Activated B cell treated with CpG ODN at 0.5 μM for 24 hours (primary cell): ENCODE measurements at regions not wholly inside any gene's neighbourhood (a gene's known extent, or its start where the extent isn't known, plus 50 kb on each side); places are given as distances from the start of the nearest gene placed in this dataset.

ENCODE experiments used
- ATAC-seq: fragments of 200-7000 bp; cut with Tn5 transposase; one replicate; pipeline ENCODE4 v1.10.0; 2021; ENCODE audit warnings: low read depth, mild to moderate bottlenecking, moderate library complexity
- CTCF ChIA-PET: fragments of 350-600 bp; sonication (Branson Sonifier 250); formaldehyde crosslinking; loops from one replicate; lab custom pipeline; 2021; ENCODE audit warnings: antibody characterized with exemption; lab: Charles Lee
- POLR2A ChIA-PET: fragments of 350-600 bp; sonication (Branson Sonifier 250); formaldehyde crosslinking; loops from one replicate; lab custom pipeline; 2021; ENCODE audit warnings: antibody characterized with exemption; lab: Charles Lee
- DNase-seq: peaks from one replicate; pipeline ENCODE4 v3.0.0; 2022
- H3K27ac Mint-ChIP-seq: one replicate; pipeline ENCODE4 v1.8.0; 2020; ENCODE audit warnings: mixed read lengths
- H3K27me3 Mint-ChIP-seq: one replicate; pipeline ENCODE4 v1.8.0; 2021; ENCODE audit warnings: mixed read lengths
- H3K36me3 Mint-ChIP-seq: one replicate; pipeline ENCODE4 v1.8.0; 2021; ENCODE audit warnings: low read depth, mixed read lengths
- H3K4me1 Mint-ChIP-seq: one replicate; pipeline ENCODE4 v1.8.0; 2021; ENCODE audit warnings: mixed read lengths
- H3K4me3 Mint-ChIP-seq: one replicate; pipeline ENCODE4 v1.8.0; 2020; ENCODE audit warnings: mild to moderate bottlenecking, mixed read lengths
- H3K9me3 Mint-ChIP-seq: one replicate; pipeline ENCODE4 v1.8.0; 2020; ENCODE audit warnings: mixed read lengths
- CTCF ChIP-seq: fragments of 200-600 bp; IDR thresholded peaks from one replicate; pipeline ENCODE4 v1.8.0; 2022; ENCODE audit warnings: antibody characterized with exemption, mild to moderate bottlenecking
- intact Hi-C: fragments of 100-400 bp; cut with micrococcal nuclease; formaldehyde crosslinking; loops from one replicate; pipeline ENCODE4 v1.15.1; 2024

GRCh38 chr9:129411501-129412175 lies 209.3 kb downstream of the C9orf50 start:
- ATAC-seq (no peak), DNase-seq (no peak)
- no peak for TF ChIP-seq CTCF
- POLR2A ChIA-PET: interaction anchor here (0.8 to 4.3 kb wide), 4 partner anchors 28 to 91 kb away, joined by 4 to 30 read pairs (median 12); no protein-coding TSS in a partner anchor
- H3K4me1 Mint-ChIP-seq: peaks cover 14% of the 10 kb centered on the region
- CTCF ChIA-PET: no interaction called here
- no peaks in the 10 kb centered on the region for H3K27me3 Mint-ChIP-seq
- peaks cover 5% of the 10 kb centered on the region for H3K9me3 Mint-ChIP-seq
- H3K27ac Mint-ChIP-seq: no peak overlapping the region
- intact Hi-C loops: loop anchor here (5.0 to 10.0 kb wide), 3 partner anchors 89 to 237 kb away; partner anchors contain the start of gene IER5L
- H3K36me3 Mint-ChIP-seq: no peaks in the 10 kb centered on the region
- no peak overlapping the region for H3K4me3 Mint-ChIP-seq

GRCh38 chr9:129410226-129410625 lies 210.7 kb downstream of the C9orf50 start:
- intact Hi-C loops: loop anchor here (5.0 to 10.0 kb wide), 3 partner anchors 88 to 235 kb away; partner anchors contain the start of gene IER5L
- TF ChIP-seq CTCF: no peak
- Mint-ChIP-seq H3K27ac (no peak overlapping the region), H3K27me3 (no peaks in the 10 kb centered on the region), H3K4me3 (no peak overlapping the region), H3K9me3 (peaks cover 5% of the 10 kb centered on the region), H3K4me1 (peaks cover 17% of the 10 kb centered on the region), H3K36me3 (no peaks in the 10 kb centered on the region)
- ChIA-PET POLR2A (no interaction called here), CTCF (no interaction called here)
- ATAC-seq (no peak), DNase-seq (no peak)

- no peak for DNase-seq
- ChIA-PET CTCF (no interaction called here), POLR2A (no interaction called here)
These were observed 212.2 kb downstream of the C9orf50 start for GRCh38 chr9:129408535-129409215.

GRCh38 chr9:129407905-129408452 lies 212.9 kb downstream of the C9orf50 start:
- peaks cover 5% of the 10 kb centered on the region for H3K9me3 Mint-ChIP-seq
- H3K27ac Mint-ChIP-seq: no peak overlapping the region
- POLR2A ChIA-PET: no interaction called here
- intact Hi-C loops: no loop called here
- H3K4me1 Mint-ChIP-seq: peaks cover 11% of the 10 kb centered on the region
- H3K27me3 Mint-ChIP-seq: peaks cover 2% of the 10 kb centered on the region
- CTCF ChIA-PET: no interaction called here
- H3K36me3 Mint-ChIP-seq: no peaks in the 10 kb centered on the region
- no peak for ATAC-seq
- TF ChIP-seq CTCF: no peak
- no peak for DNase-seq
- H3K4me3 Mint-ChIP-seq: no peak overlapping the region

More at GRCh38 chr9:129408535-129409215, 212.2 kb downstream of the C9orf50 start:
- Mint-ChIP-seq H3K27me3 (no peaks in the 10 kb centered on the region), H3K4me1 (peaks cover 12% of the 10 kb centered on the region), H3K9me3 (peaks cover 5% of the 10 kb centered on the region), H3K27ac (no peak overlapping the region), H3K4me3 (no peak overlapping the region), H3K36me3 (no peaks in the 10 kb centered on the region)
- TF ChIP-seq CTCF: no peak
- intact Hi-C loops: no loop called here
- ATAC-seq: no peak
